ENCODE measurements at regions not wholly inside any gene's neighbourhood (a gene's known extent, or its start where the extent isn't known, plus 50 kb on each side); places are given as distances from the start of the nearest gene placed in this dataset.

GRCh38 chr13:48151363-48152161 lies 56.7 kb upstream of the MED4 start:
- Histone ChIP-seq H4K20me1 (ENCODE audit: insufficient read depth, low read length) (no peaks in the 10 kb centered on the region), H3K9me2 (replicated peaks; ENCODE audit: insufficient read depth, low read length) (no peaks in the 10 kb centered on the region), H3K4me3 (ENCODE audit: low read length) (no peak overlapping the region), H3K4me1 (ENCODE audit: low read length) (no peaks in the 10 kb centered on the region), H3K4me2 (ENCODE audit: low read depth, low read length) (no peak overlapping the region), H3K36me3 (replicated peaks; ENCODE audit: insufficient read depth, low read length) (no peaks in the 10 kb centered on the region), H3K9ac (ENCODE audit: low read length) (no peak overlapping the region), H3K9me3 (replicated peaks; ENCODE audit: insufficient read depth, low read length) (no peaks in the 10 kb centered on the region), H3F3A (ENCODE audit: insufficient read depth, low read length) (no peaks in the 10 kb centered on the region), H2AFZ (ENCODE audit: low read length) (no peak overlapping the region), H3K79me2 (ENCODE audit: low read length) (no peaks in the 10 kb centered on the region), H3K27ac (ENCODE audit: low read length) (no peak overlapping the region), H3K27me3 (replicated peaks; ENCODE audit: insufficient read depth, low read length) (no peaks in the 10 kb centered on the region)
- DNase-seq, result no peak
- TF ChIP-seq EZH2 (optimal IDR thresholded peaks at IDR 0.05; ENCODE audit: low read depth, low read length) (no peak), CTCF (IDR thresholded peaks at IDR 0.05; ENCODE audit: low read length) (no peak), EZH2phosphoT487 (IDR thresholded peaks at IDR 0.05; ENCODE audit: low read length) (no peak)

- DNase-seq, result no peak
- Histone ChIP-seq H3K4me1 (ENCODE audit: low read length) (no peaks in the 10 kb centered on the region), H3K79me2 (ENCODE audit: low read length) (no peaks in the 10 kb centered on the region), H3K27ac (ENCODE audit: low read length) (no peak overlapping the region), H3K4me3 (ENCODE audit: low read length) (no peak overlapping the region), H3K27me3 (replicated peaks; ENCODE audit: insufficient read depth, low read length) (no peaks in the 10 kb centered on the region), H3K9me3 (replicated peaks; ENCODE audit: insufficient read depth, low read length) (no peaks in the 10 kb centered on the region), H3K9ac (ENCODE audit: low read length) (no peak overlapping the region), H3F3A (ENCODE audit: insufficient read depth, low read length) (no peaks in the 10 kb centered on the region), H3K9me2 (replicated peaks; ENCODE audit: insufficient read depth, low read length) (no peaks in the 10 kb centered on the region), H3K36me3 (replicated peaks; ENCODE audit: insufficient read depth, low read length) (no peaks in the 10 kb centered on the region), H2AFZ (ENCODE audit: low read length) (no peak overlapping the region), H3K4me2 (ENCODE audit: low read depth, low read length) (no peak overlapping the region), H4K20me1 (ENCODE audit: insufficient read depth, low read length) (no peaks in the 10 kb centered on the region)
- no peak for TF ChIP-seq CTCF (IDR thresholded peaks at IDR 0.05; ENCODE audit: low read length)
These were observed 53.5 kb upstream of the MED4 start for GRCh38 chr13:48148454-48148853.

- TF ChIP-seq EZH2 (optimal IDR thresholded peaks at IDR 0.05; ENCODE audit: low read depth, low read length) (no peak), CTCF (IDR thresholded peaks at IDR 0.05; ENCODE audit: low read length) (no peak), EZH2phosphoT487 (IDR thresholded peaks at IDR 0.05; ENCODE audit: low read length) (no peak)
- no peak for DNase-seq
- no peak overlapping the region for H3K4me3 ChIP-seq (ENCODE audit: low read length)
These were observed 51.7 kb upstream of the MED4 start for GRCh38 chr13:48146636-48147035.

More at GRCh38 chr13:48146636-48147035, 51.7 kb upstream of the MED4 start:
- no peak overlapping the region for H2AFZ ChIP-seq (ENCODE audit: low read length)
- H3K27ac ChIP-seq (ENCODE audit: low read length), result no peak overlapping the region
- H3K9me2 ChIP-seq (replicated peaks; ENCODE audit: insufficient read depth, low read length), result no peaks in the 10 kb centered on the region
- H3K27me3 ChIP-seq (replicated peaks; ENCODE audit: insufficient read depth, low read length), result no peaks in the 10 kb centered on the region
- H3K79me2 ChIP-seq (ENCODE audit: low read length), result no peaks in the 10 kb centered on the region
- H3K9ac ChIP-seq (ENCODE audit: low read length), result no peak overlapping the region
- H3K36me3 ChIP-seq (replicated peaks; ENCODE audit: insufficient read depth, low read length), result no peaks in the 10 kb centered on the region
- H3K9me3 ChIP-seq (replicated peaks; ENCODE audit: insufficient read depth, low read length), result no peaks in the 10 kb centered on the region
- H3F3A ChIP-seq (ENCODE audit: insufficient read depth, low read length), result no peaks in the 10 kb centered on the region
- no peaks in the 10 kb centered on the region for H4K20me1 ChIP-seq (ENCODE audit: insufficient read depth, low read length)
- no peak overlapping the region for H3K4me2 ChIP-seq (ENCODE audit: low read depth, low read length)
- H3K4me1 ChIP-seq (ENCODE audit: low read length), result no peaks in the 10 kb centered on the region

Measured in MM.1S (cell line).